Forelimb muscle (tissue), 1 donor: ENCODE measurements at regions not wholly inside any gene's neighbourhood (a gene's known extent, or its start where the extent isn't known, plus 50 kb on each side); places are given as distances from the start of the nearest gene placed in this dataset.

ENCODE experiments used
- DNase-seq: peaks from one replicate; pipeline ENCODE4 v3.0.0-alpha.2; 2013; ENCODE audit warnings: low read depth

- no peak for DNase-seq
These were observed 282.4 kb upstream of the EEF2KMT start for GRCh38 chr16:5379954-5380353.

GRCh38 chr16:5378531-5378930, 280.9 kb upstream of the EEF2KMT start:
- no peak for DNase-seq

DNA sequence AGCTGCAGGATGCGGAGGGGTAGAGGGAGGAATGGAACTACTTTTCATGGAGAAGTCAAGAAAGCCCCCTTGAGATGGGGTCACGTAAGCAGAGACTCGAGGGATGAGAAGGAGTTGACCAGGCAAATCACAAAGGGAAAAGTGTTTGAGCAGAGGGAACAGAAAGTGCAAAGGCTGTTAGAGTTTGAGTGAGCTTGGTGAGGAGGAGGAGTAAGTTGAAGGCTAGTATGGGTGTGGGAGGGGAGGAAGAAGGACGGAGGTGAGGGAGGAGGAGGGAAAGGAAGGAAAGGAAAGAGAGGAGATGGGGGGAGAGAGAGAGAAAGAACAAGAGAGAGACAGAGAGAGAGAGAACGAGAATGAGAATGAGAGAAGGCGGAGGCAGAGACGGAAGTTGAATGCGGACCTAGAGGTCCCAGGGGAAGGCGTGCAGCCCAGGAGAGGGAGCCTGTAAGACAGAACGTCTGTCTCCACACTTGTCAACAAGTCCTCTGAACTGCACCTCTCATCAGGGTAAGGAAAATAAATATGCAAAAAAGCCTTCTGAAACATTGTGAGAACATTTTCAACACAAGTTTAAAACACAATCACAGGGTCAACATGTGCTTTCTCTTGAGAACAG, 279.8 kb upstream of the EEF2KMT start:
- DNase-seq, result no peak

- no peak for DNase-seq
These were observed 276.6 kb upstream of the EEF2KMT start for GRCh38 chr16:5374184-5374583.

- DNase-seq, result no peak
These were observed 270.4 kb upstream of the EEF2KMT start for GRCh38 chr16:5367951-5368350.

- no peak for DNase-seq
These were observed 268.5 kb upstream of the EEF2KMT start for GRCh38 chr16:5366126-5366525.

DNA sequence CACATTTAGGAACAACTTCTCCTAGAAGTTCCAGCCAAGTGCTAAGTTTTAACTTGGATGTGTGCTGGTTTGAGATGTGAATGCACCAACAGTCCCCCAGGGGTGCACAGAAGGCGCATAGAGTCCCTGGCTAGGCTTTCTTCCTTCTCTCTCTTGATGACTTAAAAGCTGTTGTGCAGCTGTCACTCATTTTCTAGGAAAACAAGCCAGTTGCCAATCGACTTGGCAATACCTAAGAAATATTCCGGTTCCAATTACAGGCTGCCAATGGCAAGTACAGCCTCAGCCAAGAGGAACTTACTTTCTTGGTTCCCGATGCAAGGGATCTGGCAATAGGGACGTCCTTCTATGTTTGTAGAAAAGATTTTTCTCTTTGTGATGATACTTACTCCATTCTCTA, 266.6 kb upstream of the EEF2KMT start:
- no peak for DNase-seq

DNA sequence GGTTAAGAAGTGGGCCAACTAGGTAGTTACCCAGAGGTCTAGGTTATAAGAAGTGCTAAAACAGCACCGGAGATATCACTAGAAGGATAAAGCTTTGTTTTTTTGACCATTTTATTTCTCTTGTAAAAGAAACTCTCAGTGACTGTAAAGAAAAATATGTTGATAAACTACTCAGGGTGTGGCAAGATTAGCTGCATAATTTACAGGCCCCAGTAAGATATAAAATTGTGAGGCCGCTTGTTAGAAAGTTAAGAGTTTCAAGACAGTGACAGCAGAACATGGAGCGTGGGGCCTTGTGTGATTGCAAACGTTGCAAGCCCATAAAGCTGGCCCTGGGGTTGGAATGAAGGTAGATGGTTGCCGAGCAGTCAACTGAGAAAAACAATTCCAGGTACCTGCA, 263.7 kb upstream of the EEF2KMT start:
- DNase-seq, result no peak

DNA sequence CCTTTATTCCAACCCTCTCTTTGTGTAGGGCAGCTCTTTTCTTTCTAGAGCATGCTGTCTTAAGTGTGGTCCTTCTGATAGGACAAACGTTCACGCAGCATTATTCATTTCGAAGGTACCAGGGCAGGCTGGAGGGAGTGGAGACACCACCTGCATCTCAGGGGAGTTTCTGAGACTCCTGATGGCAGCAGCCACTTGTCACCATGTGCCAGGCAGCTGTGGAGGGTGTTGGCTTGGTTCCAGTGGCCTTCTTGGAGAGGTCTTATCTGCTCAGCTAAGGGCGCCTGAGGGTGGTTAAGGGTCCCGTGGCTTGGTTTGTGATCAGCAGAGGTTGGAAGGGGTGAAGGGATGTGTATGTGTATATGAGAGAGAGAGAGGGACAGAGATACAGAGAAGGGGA, 257.1 kb upstream of the EEF2KMT start:
- no peak for DNase-seq

DNA sequence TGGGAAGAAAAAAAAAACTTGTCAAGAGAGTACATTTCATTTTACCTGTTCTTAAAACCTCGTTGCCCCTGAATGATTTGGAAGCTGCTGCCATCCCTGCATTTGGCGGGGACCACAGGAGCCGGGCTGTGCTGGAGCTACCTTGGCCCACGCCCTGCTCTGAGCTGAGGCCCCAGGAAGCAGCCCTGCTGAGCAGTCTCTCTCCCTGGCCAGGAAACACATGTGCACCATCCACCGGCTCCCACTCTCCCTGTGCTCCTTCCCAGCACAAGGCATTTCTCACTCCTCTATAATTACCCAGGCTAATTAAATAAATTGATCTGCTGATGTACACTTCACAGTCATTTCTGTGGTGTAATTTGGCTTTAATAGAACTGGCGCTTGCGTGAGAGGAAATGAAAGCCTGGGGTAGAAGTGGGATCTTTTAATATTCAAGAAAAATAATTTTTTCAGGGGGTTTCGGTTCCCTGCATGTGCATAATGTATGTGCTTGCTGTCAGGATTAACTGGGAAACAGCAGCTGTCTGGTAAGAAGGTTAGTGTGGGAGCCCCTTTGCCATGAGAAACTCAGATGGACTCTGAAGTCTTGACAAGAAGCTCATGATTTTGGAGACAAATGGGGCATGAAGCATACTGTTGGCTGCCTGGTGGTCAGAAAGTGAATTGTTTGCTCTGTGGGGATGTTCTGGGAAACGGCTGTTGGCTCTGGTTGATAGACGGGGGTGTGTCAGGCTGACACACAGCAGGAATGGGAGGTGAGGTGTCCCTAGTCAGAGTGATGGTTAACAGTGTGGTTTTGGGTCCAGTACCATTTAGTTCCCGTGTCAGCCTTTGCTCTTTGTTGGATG, 252.3 kb upstream of the EEF2KMT start:
- DNase-seq, result no peak

GRCh38 chr16:5349101-5349500, 251.5 kb upstream of the EEF2KMT start:
- DNase-seq, result no peak

DNA sequence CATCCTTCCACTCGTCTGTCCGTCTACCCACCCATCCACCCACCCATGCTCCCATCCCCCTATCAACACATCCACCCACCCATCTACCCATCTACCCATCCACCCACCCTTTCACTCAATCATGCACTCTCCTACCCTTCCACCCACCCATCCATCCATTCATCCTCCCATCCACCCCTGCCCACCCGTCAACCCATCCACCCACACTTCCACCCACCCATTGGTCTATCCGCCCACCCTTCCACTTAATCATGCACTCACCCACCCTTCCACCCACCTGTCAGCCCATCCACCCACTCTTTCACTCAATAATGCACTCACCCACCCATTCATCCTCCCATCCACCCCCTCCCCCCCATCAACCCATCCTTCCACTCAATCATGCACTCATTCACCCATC, 250.0 kb upstream of the EEF2KMT start:
- DNase-seq, result no peak

GRCh38 chr16:5336941-5337340, 239.3 kb upstream of the EEF2KMT start:
- DNase-seq, result no peak

GRCh38 chr16:5333991-5334390, 236.4 kb upstream of the EEF2KMT start:
- DNase-seq, result no peak

DNA sequence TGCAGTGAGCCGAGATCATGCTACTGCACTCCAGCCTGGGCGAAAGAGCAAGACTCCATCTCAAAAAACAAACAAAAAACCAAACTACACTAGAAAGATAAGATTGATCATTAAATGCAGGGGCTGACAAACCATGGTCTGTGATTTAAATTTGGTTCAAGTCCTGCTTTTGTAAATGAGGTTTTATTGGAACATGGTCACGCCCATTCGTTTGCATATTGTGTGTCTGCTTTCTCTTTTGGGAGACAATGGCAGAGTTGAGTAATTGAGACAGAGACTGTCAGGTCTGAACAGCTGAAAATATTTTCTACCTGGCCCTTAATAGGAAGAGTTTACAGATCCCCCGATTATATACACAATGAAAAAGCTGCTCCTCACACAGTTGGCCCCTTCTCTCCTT, 235.5 kb upstream of the EEF2KMT start:
- DNase-seq, result no peak

GRCh38 chr16:5330058-5330457, 232.5 kb upstream of the EEF2KMT start:
- no peak for DNase-seq

GRCh38 chr16:5328546-5328945, 231.0 kb upstream of the EEF2KMT start:
- no peak for DNase-seq

- DNase-seq, result no peak
These were observed 228.8 kb upstream of the EEF2KMT start for GRCh38 chr16:5326395-5326794.

DNA sequence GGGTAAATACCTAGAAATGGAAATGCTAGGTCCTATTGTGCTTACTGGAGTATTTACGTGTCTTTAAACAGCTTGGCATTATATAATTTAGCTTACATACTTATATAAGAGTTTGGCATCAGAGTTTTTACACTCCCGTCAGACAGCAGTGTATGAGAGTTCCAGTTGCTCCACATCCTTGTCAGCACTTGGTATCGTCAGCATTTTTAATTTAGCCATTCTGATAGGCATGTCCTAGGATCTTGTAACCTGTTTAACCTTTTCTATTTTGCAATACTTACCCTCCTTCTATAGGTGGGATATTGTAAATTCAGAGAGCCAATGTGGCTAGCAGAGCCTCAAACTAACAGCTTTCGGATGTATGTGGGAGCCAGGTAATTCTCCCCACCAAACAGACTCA, 228.3 kb upstream of the EEF2KMT start:
- no peak for DNase-seq

DNA sequence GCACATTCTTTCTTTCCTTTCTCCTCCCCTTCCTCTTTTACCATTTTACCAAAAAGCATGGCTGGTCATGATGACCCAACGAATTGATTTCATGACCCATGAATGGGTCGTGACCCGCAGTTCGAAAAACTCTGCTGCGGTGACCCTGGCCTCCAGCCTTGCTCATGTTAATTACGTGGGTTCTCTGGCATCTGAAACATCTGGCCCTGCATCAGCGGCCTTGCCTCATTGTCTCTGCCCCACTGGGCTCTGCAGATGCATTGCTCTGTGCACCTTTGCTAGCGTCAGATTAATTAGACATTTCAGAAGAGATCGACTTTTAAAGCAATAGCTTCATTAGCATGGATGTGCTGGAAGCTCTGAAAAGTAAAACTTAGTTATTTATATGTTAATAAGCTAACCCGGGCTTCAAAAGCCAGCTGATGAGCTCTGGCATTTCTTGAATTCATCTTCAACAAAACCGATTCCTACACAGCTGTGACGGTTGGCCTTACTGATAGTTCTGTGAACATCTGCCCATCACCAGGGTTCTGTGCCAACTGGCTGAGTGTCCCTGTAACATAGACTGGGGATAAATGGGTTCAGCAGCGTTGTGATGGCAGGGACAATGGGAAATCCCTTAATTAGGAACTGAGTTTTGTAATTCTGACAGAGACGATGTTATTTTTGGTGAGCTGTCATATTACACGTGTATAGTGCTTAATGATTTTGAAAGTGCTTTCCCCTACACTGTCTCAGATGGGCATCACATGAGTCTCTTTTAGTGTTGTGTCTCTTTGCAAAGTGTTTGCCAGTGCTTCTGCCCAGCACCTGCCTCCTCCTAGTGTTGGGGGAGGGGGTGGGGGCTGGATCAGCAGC, 225.9 kb upstream of the EEF2KMT start:
- DNase-seq, result no peak

DNA sequence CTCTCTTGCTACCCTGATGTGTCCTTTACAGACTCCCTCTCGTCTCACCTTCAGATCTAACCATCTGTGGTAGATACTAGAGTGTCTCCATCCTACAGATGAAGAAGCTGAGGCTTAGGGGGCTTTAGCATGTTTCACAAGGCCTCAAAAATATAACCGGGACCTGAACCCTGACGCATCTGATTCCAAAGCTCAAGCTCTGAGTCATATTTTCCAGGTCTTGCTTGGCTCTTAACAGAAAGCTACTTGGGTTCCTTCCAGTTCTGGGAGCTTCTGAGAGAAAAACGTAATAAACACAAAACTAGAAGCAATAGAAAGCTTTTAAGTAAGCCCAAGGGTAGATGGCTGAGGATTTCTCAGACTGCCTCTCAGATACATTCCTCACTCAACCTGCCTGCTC, 224.3 kb upstream of the EEF2KMT start:
- peak; percentile 4 for DNase-seq

DNA sequence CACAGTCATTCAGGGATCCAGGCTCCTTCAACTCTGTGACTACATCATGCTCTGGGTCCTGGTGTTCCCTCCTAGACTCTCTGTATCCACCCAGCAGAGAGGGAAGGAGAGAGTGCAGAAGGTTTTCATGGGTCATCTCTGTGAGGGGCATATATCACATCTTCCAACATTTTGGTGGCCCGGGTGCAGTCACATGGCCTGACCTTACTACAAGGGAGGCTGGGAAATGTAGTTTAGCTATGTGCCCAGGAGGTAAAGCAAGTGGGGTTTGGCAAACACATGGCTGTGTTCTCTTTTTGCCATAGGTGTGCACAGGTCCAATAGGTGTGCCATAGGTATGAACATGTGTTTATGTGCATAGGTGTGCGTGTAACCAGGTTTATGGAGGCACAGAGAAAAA, 222.2 kb upstream of the EEF2KMT start:
- DNase-seq, result no peak

DNA sequence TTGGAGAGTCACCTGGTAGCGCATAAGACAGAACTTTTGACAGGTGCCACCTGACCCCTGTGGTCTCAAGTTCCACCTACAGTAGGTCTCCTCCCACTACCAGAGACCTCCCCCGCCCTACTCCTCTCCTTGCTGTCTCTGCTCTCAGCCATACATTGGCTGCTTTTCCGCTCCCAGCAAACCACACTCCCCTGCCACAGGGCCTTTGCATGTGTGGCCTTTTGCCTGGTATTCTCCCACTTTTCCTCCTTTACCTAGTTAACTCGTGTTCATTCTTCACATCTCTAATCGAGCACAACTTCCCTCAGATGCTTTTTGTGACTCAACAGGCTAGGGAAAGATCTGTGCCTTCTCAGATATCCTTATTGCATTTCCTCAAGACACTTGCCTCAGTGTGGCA, 218.3 kb upstream of the EEF2KMT start:
- DNase-seq, result no peak
